Neural cell (in vitro differentiated cells): ENCODE measurements at regions not wholly inside any gene's neighbourhood (a gene's known extent, or its start where the extent isn't known, plus 50 kb on each side); places are given as distances from the start of the nearest gene placed in this dataset.

Source experiments
- CTCF ChIP-seq: fragments of 450-650 bp; IDR thresholded peaks from 2 replicates; pipeline ENCODE4 v1.5.1; 2014; ENCODE audit warnings: antibody characterized with exemption, mild to moderate bottlenecking, moderate library complexity; ENCODE audit not compliant: poor library complexity, severe bottlenecking
- EP300 ChIP-seq: fragments of 450-650 bp; conservative IDR thresholded peaks from 2 replicates; pipeline ENCODE4 v1.6.1; 2014; ENCODE audit warnings: antibody characterized with exemption, mild to moderate bottlenecking, moderate library complexity; ENCODE audit not compliant: poor library complexity, severe bottlenecking
- EZH2 ChIP-seq: fragments of 200-600, 300-800 bp; shearing (Covaris generic), sonication (generic); IDR thresholded peaks from 2 replicates; pipeline ENCODE4 v1.6.1; 2014; ENCODE audit warnings: antibody characterized with exemption, low read length, borderline replicate concordance, mild to moderate bottlenecking; ENCODE audit not compliant: insufficient read depth, poor library complexity, severe bottlenecking
- POLR2AphosphoS5 ChIP-seq: IDR thresholded peaks from 2 replicates; pipeline ENCODE4 v1.6.1; 2012
- RAD21 ChIP-seq: fragments of 450-650 bp; conservative IDR thresholded peaks from 2 replicates; pipeline ENCODE4 v1.6.1; 2014; ENCODE audit warnings: antibody characterized with exemption, mild to moderate bottlenecking, moderate library complexity
- SMC3 ChIP-seq: fragments of 450-650 bp; conservative IDR thresholded peaks from 2 replicates; pipeline ENCODE4 v1.6.1; 2014; ENCODE audit warnings: antibody characterized with exemption, mild to moderate bottlenecking, moderate library complexity; ENCODE audit not compliant: poor library complexity

DNA sequence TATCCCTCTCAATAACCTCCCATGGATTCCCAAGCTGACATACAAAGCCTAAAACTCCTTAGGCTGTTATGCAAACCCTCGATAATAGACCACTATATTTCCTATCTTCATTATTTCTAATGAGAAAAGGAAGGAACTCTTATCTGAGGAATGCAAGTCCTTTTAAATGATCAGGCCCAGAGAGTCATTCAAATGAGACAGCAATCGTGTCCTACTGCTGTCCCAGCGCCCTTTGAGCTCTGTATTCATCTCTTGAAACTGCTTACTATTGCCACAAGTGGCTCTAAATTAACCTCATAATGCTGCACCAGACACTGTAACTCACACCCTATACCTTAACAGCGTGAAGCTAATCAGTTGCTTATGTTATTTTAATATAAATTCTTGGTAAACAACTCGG is 182.1 kb upstream of the NAMPT start:
- TF ChIP-seq CTCF (no peak), EP300 (no peak), RAD21 (no peak), EZH2 (no peak), POLR2AphosphoS5 (no peak), SMC3 (no peak)
